Fibroblast of upper back skin (primary cell): ENCODE measurements at regions not wholly inside any gene's neighbourhood (a gene's known extent, or its start where the extent isn't known, plus 50 kb on each side); places are given as distances from the start of the nearest gene placed in this dataset.
"Not testable (repeated sequence)": the region's sequence is repeated elsewhere in the genome, so short reads cannot be mapped to it uniquely, and the experiment has no call there.

Experiments used
- DNase-seq: peaks from one replicate; pipeline ENCODE4 v3.0.0-alpha.2; 2013

DNA sequence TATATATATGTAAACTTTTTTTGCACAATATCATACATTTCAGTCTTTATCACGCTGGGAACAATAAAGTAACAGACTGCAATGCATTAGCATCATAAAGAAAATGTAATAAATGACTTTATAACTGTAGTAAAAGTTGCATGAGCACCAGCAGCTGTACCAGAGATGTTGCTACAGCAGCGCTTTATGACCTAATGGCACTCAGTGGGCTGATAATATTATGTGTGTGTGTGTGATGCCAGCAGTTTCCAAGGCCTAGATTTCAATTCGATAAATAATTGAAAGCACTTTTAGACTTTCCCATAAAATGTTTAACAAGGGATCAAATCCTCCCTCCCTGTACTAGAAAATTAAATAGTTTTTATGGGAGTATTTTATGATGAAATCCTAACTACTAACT is 367.6 kb upstream of the AGA start:
- DNase-seq = no peak

GRCh38 chr4:177810220-177810619 is 368.0 kb upstream of the AGA start:
- no peak for DNase-seq

GRCh38 chr4:177818392-177818791 is 376.2 kb upstream of the AGA start:
- not testable (repeated sequence) for DNase-seq

- no peak for DNase-seq
These were observed 384.7 kb upstream of the AGA start for GRCh38 chr4:177826973-177827372.

DNA sequence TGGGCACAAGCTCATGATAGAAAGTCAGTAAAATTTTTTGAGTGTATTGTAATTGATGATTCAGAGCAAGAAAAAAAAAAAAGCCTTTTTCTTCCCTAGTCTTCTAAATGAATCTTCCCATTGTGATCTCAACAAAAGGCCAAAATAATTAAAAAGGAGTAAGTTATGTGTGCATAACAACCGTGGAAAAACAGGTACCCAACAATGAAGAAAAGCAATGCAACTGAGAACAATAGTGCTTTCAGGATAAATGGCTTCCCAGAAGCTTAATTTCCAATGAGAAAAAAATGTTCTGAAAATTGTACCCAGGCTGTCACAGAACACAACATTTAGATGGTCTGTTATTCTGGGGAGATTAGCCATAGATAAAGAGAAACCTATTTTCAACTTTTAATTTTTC is 399.0 kb upstream of the AGA start:
- no peak for DNase-seq

DNA sequence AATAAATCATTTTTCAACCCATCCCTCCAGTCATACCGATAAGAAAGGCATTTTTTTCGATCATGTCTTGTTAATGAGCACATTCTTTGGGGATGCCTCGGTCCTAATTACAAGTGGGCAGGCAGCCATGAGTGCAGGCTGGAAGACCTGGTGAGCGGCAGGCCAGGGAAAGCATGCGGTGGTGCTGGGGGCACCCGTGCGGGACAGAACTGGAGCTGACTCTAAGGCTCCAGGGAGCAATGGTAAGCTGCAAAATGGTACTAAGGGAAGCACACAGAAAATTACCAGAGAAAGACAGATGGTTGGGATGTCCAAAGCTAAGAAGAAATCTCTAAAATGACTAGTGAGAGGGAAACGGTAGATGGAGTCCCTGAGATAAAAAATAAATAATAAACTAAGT is 411.0 kb upstream of the AGA start:
- no peak for DNase-seq

DNA sequence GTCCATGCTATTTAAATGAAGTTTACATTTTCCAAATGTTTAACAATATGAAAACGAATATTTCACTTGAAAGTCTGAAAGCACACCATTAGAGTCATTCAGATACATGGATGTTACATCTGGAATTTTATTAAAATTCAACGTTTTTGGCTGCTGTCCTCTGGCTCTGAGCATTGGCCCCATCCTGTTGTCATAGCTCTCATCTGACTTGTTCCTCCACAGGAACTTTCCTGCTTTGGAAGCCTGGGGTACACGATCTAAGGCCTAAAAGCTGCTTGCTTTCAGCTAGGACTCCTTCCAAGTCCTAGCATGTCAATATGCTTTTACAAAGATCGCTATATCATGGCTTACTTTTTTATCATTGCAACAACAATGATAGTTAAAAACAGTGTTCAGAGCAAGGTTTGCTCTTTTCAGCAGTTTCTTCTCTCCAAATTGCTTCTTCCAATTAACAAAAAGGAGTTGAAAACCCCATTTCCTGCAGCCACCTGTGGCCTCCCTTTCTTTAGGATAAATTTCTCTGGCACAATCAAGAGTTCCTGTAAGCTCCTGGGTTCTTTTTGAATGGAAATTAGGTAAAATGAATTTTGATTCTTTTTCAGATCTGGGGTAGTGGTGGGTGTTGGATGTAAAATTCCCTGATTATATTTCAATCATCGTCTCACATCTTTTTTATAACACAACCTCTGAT is 413.4 kb upstream of the AGA start:
- DNase-seq = no peak

DNA sequence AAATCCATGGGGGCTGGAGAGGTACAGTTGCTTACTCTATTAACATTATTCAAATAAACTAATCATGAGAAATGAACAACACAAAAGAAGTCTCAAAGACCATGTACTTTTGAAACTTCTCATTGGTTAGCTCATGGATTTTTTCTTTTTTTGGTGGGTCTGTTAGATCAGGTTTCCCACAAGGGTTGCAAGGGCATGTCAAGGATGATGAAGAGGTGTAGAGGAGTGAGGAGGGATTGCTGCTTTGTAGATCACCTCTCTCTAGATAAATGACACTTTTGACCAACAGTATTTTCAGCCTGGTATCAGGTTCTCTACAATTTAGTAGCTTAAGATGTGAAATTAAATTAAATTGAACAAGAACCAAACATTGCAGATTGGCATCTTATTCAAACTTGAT is 417.9 kb upstream of the AGA start:
- DNase-seq = no peak

- DNase-seq = no peak
These were observed 419.4 kb upstream of the AGA start for GRCh38 chr4:177861551-177862094.

- no peak for DNase-seq
These were observed 420.4 kb upstream of the AGA start for GRCh38 chr4:177862541-177863176.

GRCh38 chr4:177879851-177880250 is 437.6 kb upstream of the AGA start:
- DNase-seq = no peak

DNA sequence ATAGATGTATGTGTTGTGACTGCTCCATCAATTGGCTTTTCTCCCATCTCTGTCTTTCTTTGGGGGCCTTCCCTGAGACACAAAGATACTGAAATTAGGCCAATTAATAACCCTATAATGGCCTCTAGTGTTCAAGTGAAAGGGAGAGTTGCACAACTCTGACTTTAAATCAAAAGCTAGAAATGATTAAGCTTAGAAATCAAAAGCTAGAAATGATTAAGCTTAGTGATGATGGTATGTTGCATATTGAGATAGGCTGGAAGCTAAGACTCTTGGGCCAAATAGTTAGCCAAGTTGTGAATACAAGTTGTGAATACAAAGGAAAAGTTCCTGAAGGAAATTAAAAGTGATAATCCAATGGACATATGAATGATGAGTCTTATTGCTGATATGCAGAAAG is 452.9 kb upstream of the AGA start:
- no peak for DNase-seq

DNA sequence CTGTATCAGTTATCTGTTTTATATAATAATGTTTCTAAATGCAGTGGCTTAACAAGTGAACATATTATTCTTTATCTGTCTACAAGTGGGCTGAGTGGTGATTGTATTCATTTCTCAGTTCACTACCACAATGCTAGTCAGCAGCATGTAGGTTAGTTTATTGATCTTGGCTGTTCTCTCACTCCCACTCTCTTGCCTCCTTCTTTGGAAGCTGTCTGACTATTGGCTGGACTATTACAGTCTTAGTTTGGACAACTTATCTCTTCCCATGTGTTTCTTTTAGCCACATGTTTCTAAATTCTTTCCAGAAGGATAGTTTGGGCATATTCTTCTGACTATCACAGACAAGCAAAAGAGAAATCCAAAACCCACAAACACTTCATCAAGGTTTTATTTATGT is 459.5 kb upstream of the AGA start:
- DNase-seq = peak; percentile 10

GRCh38 chr4:177902386-177902785 is 460.1 kb upstream of the AGA start:
- no peak for DNase-seq

DNA sequence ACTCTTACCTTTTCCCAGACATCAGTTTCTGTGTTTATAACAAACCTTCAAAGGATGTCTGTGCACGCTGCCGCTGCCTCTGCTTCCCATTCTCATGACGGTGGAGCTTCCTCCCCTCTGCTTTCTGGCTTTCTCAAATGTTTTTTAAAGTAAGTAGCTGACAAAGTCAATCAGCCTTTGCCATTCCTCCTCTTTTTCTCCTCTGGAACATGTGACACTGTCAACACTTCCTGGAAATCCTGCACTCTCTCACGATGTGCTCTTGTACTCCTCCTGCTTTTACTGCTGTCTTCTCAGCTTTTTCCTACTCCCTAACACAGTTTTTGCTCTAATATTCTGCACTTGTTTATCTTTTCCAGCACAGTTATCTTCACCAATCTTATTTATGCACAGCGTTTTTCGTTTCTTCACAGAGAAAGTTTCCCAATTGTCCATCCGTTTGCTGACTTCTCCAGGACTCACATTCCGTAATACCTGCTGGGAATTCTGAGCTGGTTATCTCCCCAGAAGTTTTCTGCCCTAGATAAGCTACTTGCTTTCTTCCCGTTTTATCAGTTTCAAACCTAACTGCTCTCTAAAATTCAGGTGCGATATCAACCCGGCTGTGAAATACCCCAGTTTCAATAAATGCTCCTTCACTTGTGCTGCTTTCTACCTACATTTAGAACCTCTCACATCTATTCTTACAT is 465.6 kb upstream of the AGA start:
- DNase-seq = peak; percentile 1

DNA sequence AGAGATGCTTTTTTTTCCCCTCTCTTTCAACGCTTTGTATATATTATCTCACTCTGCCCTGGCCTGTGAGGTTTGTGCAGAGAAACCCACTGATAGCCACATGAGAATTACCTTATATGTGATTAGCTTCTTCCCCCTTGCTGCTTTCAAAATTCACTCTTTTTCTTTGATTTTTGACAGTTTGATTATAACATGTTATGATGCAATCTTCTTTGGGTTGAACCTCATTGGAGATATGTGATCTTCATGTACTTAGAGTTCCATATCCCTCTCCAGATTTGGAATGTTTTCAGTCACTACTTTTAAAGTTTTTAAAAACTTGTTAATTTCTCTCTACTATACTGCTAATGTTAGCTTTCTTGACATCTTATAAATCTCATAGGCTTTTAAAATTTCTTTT is 479.5 kb upstream of the AGA start:
- DNase-seq = no peak

DNA sequence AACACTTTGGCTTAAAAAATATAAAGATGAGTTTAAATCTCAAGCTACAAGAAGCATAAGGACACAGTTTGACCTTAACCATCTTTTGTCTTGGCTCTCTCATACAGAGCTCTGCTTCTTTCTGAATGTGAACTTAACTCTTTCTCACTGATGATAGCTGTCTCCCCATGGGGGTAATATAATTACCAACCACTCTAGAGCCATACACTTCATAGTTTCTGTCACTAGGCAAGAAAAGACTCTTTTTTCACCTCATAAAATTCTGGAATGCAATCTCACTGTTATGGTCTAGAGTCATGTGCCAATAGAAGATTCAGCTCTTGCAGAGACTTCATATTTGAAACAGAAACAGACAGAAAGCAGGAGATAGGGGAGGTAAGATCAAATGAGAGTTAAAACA is 481.7 kb upstream of the AGA start:
- no peak for DNase-seq

DNA sequence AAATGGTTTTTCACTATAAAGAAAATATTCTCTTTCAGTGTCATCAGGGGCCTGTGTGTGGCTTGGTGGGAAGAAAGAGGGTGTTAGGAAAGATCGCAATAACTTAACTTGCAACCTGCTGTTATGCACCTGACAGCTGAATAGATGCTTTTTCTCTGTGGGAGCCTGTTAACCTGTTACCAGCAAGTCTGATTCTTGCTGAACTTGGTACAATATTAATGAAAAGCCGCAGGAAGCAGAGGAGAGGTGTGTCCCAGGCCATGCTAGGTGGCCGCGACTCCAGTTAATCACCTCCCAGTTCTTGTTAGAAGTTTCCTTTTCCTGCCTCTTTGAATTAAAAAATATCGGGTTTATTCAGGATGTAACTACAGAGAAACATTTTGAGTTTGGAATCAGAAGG is 494.8 kb upstream of the AGA start:
- DNase-seq = no peak

GRCh38 chr4:177938226-177938625 is 496.0 kb upstream of the AGA start:
- DNase-seq = no peak

- DNase-seq = no peak
These were observed 503.0 kb upstream of the AGA start for GRCh38 chr4:177945268-177945667.

DNA sequence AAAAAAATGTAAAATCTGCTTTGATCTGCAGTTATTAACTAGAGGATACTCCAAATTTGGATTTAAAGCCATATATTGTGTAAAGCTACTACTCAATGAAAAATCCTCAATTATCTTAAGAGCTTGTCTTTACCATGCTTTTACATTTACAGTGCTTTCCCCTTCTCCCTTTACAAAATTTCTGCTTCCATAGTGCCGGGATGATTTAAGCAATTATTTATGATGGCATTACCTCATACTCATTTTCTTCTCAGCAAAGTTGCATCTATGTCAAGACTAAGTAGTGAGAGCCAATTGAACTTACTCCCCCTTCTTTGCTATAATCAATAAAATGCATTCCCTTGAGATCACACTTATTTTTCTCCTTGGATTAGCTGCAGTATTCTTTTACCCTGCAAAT is 505.4 kb upstream of the AGA start:
- DNase-seq = no peak

DNA sequence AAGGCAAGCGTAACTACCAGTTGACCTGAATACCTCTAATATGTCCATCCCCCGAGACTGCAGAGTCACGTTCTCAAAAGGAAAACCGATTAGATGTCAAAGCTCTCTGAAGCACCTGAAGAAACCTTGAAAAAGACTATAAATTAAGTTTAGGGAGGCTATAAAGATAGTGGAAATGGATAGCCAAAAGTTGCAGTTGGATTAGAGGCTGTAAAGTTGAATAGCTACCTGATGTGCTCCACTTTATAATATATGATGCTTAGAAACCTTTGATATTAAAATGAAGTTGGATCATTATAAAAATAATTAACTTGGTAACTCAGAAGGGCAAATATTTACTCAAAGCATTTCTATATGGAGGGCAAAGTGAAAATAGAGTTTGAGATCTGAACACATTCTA is 506.6 kb upstream of the AGA start:
- no peak for DNase-seq

DNA sequence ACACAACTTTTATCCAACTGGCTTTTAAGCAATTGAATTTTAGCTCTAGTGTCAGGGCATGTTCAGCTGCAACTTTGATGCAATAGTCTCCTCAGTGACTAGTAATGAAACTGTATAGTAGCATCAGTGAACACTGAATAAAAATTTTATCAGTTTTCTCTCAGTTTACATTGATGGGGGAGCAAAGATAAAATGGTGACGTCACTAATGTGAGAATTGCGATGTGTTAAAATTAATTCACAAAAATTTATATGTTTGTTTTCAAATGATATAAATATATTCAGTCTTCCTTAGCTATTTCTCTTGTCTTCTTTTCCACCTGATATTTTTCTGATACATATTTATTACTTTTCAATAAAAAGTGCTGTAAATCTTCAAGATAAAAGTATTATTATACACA is 508.8 kb upstream of the AGA start:
- DNase-seq = no peak

- no peak for DNase-seq
These were observed 510.5 kb upstream of the AGA start for GRCh38 chr4:177952723-177953122.
